ENCODE measurements at regions not wholly inside any gene's neighbourhood (a gene's known extent, or its start where the extent isn't known, plus 50 kb on each side); places are given as distances from the start of the nearest gene placed in this dataset.

DNA sequence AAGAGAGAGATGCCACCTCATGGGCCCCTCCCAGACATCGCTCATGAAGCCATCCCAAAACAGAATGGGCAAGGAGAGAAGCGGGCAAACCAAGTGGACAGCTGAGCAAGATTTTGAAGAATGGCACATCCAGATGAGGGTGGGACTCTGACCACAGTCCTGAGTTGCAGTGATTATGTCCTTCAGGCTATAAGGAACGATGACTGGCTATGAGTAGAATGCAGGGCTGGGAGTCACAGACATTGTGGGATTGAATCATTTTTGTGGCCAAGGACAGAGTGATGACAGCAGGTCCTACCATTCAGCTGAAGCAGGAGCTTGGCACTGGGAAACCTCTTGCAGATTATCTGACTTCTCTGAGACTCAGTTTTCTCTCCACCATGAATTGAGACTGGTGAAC, 245.7 kb upstream of the SLC30A5 start:
- Histone ChIP-seq H3K4me1 (ENCODE audit: control insufficient read depth, low read length) (no peaks in the 10 kb centered on the region), H3K9me3 (ENCODE audit: control insufficient read depth, insufficient read depth, low read length) (no peaks in the 10 kb centered on the region), H3K9me2 (replicated peaks; ENCODE audit: control insufficient read depth, low read length) (no peaks in the 10 kb centered on the region), H3F3A (ENCODE audit: control insufficient read depth, insufficient read depth) (no peaks in the 10 kb centered on the region), H3K27me3 (ENCODE audit: control insufficient read depth, low read length) (0 out of 2 replicates have a peak, but pooled peaks cover 3% of the 10 kb centered on the region), H3K36me3 (ENCODE audit: control insufficient read depth, low read length) (no peaks in the 10 kb centered on the region), H3K4me3 (ENCODE audit: low read length) (no peak overlapping the region), H3K4me2 (ENCODE audit: low read length) (no peak overlapping the region), H4K20me1 (ENCODE audit: control insufficient read depth, insufficient read depth, low read depth, low read length) (no peaks in the 10 kb centered on the region), H3K27ac (ENCODE audit: low read depth, low read length) (no peak overlapping the region), H3K79me2 (ENCODE audit: control insufficient read depth, low read length) (no peaks in the 10 kb centered on the region)
- no peak for TF ChIP-seq EZH2phosphoT487 (IDR thresholded peaks at IDR 0.05; ENCODE audit: borderline replicate concordance, low read length)
- TF ChIP-seq, protein P1, sequence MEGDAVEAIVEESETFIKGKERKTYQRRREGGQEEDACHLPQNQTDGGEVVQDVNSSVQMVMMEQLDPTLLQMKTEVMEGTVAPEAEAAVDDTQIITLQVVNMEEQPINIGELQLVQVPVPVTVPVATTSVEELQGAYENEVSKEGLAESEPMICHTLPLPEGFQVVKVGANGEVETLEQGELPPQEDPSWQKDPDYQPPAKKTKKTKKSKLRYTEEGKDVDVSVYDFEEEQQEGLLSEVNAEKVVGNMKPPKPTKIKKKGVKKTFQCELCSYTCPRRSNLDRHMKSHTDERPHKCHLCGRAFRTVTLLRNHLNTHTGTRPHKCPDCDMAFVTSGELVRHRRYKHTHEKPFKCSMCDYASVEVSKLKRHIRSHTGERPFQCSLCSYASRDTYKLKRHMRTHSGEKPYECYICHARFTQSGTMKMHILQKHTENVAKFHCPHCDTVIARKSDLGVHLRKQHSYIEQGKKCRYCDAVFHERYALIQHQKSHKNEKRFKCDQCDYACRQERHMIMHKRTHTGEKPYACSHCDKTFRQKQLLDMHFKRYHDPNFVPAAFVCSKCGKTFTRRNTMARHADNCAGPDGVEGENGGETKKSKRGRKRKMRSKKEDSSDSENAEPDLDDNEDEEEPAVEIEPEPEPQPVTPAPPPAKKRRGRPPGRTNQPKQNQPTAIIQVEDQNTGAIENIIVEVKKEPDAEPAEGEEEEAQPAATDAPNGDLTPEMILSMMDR (IDR thresholded peaks at IDR 0.05; ENCODE audit: low read depth, low read length, poor library complexity, severe bottlenecking) = no peak

DNA sequence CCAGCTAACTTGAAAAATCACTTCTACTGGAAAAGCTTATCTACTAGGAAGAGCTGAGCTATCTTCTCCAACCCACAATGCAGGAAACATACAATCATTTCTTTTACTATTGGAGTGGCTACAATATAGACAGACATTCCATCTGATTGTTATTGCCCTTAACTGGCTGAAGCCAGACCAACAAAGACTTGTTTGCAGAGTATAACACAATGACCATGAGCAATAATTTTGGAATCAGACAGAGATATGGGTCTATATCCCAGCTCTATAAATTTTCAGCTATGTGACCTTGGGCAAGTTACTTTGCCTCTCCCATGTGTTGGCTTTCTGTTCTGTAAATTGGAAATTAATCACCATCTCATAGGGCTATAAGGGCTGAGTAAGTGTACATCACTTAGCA, 244.7 kb upstream of the SLC30A5 start:
- TF ChIP-seq, protein P1 (IDR thresholded peaks at IDR 0.05; ENCODE audit: low read depth, low read length, poor library complexity, severe bottlenecking) = no peak
- TF ChIP-seq EZH2phosphoT487 (IDR thresholded peaks at IDR 0.05; ENCODE audit: borderline replicate concordance, low read length) = no peak
- no peaks in the 10 kb centered on the region for H3K9me3 ChIP-seq (ENCODE audit: control insufficient read depth, insufficient read depth, low read length)
- no peaks in the 10 kb centered on the region for H3F3A ChIP-seq (ENCODE audit: control insufficient read depth, insufficient read depth)
- H3K4me1 ChIP-seq (ENCODE audit: control insufficient read depth, low read length) = no peaks in the 10 kb centered on the region
- no peaks in the 10 kb centered on the region for H3K79me2 ChIP-seq (ENCODE audit: control insufficient read depth, low read length)
- 0 out of 2 replicates have a peak, but pooled peaks cover 3% of the 10 kb centered on the region for H3K27me3 ChIP-seq (ENCODE audit: control insufficient read depth, low read length)
- H4K20me1 ChIP-seq (ENCODE audit: control insufficient read depth, insufficient read depth, low read depth, low read length) = no peaks in the 10 kb centered on the region
- H3K27ac ChIP-seq (ENCODE audit: low read depth, low read length) = no peak overlapping the region
- H3K36me3 ChIP-seq (ENCODE audit: control insufficient read depth, low read length) = no peaks in the 10 kb centered on the region
- H3K4me3 ChIP-seq (ENCODE audit: low read length) = no peak overlapping the region
- no peaks in the 10 kb centered on the region for H3K9me2 ChIP-seq (replicated peaks; ENCODE audit: control insufficient read depth, low read length)
- H3K4me2 ChIP-seq (ENCODE audit: low read length) = no peak overlapping the region

DNA sequence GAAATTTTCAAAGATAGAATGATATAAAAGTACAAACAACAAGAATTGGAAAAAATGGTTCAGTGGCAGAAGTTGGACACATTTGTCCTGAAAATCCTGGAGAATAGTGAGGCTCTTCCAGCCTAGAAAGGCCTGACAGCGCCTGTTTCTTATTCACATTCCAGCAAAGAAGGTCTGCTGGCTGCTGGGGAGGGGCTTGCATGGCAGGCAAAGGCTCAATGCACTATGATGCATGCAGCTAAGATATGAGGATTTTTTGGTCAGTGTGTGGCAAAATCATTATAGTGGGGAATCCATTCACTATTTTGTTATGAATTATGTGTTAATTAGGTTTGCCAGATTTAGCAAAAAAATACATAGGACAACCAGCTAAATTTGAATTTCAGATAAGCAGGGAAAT, 243.9 kb upstream of the SLC30A5 start:
- no peak for TF ChIP-seq EZH2phosphoT487 (IDR thresholded peaks at IDR 0.05; ENCODE audit: borderline replicate concordance, low read length)
- TF ChIP-seq, protein P1 (IDR thresholded peaks at IDR 0.05; ENCODE audit: low read depth, low read length, poor library complexity, severe bottlenecking) = no peak
- H3F3A ChIP-seq (ENCODE audit: control insufficient read depth, insufficient read depth) = no peaks in the 10 kb centered on the region

More for the DNA sequence above, 243.9 kb upstream of the SLC30A5 start:
- H4K20me1 ChIP-seq (ENCODE audit: control insufficient read depth, insufficient read depth, low read depth, low read length) = no peaks in the 10 kb centered on the region
- H3K4me2 ChIP-seq (ENCODE audit: low read length) = no peak overlapping the region
- no peaks in the 10 kb centered on the region for H3K9me2 ChIP-seq (replicated peaks; ENCODE audit: control insufficient read depth, low read length)
- no peaks in the 10 kb centered on the region for H3K36me3 ChIP-seq (ENCODE audit: control insufficient read depth, low read length)
- H3K4me1 ChIP-seq (ENCODE audit: control insufficient read depth, low read length) = no peaks in the 10 kb centered on the region
- no peak overlapping the region for H3K27ac ChIP-seq (ENCODE audit: low read depth, low read length)
- H3K27me3 ChIP-seq (ENCODE audit: control insufficient read depth, low read length) = 0 out of 2 replicates have a peak, but pooled peaks cover 3% of the 10 kb centered on the region
- no peak overlapping the region for H3K4me3 ChIP-seq (ENCODE audit: low read length)
- no peaks in the 10 kb centered on the region for H3K9me3 ChIP-seq (ENCODE audit: control insufficient read depth, insufficient read depth, low read length)
- no peaks in the 10 kb centered on the region for H3K79me2 ChIP-seq (ENCODE audit: control insufficient read depth, low read length)

All from DOHH2 (cell line).